Cardiac muscle cell (in vitro differentiated cells and primary cell): ENCODE measurements at regions not wholly inside any gene's neighbourhood (a gene's known extent, or its start where the extent isn't known, plus 50 kb on each side); places are given as distances from the start of the nearest gene placed in this dataset.
"Not testable (repeated sequence)": the region's sequence is repeated elsewhere in the genome, so short reads cannot be mapped to it uniquely, and the experiment has no call there.

Experiments used
- DNase-seq, 2 donors: peaks; one replicate each; pipeline versions ENCODE4 v3.0.0 to v3.0.0-alpha.2; 2010 to 2017; ENCODE audit warnings: low read depth in 1 of 2, low spot score in 1 of 2
- H3K27ac ChIP-seq: fragments of 200-600 bp; sonication (generic); 2 replicates; pipeline ENCODE4 v1.5.1; 2016
- H3K27me3 ChIP-seq: fragments of 200-600 bp; sonication (generic); 2 replicates; pipeline ENCODE4 v1.6.0; 2016; ENCODE audit warnings: control low read depth
- H3K36me3 ChIP-seq: fragments of 200-600 bp; sonication (generic); 2 replicates; pipeline ENCODE4 v1.5.1; 2016; ENCODE audit warnings: control low read depth
- H3K4me1 ChIP-seq: fragments of 200-600 bp; sonication (generic); 2 replicates; pipeline ENCODE4 v1.8.1; 2017; ENCODE audit warnings: low read depth, mild to moderate bottlenecking, mixed run types
- H3K4me3 ChIP-seq: fragments of 200-600 bp; sonication (generic); 2 replicates; pipeline ENCODE4 v1.5.1; 2016; ENCODE audit warnings: mild to moderate bottlenecking
- H3K9me3 ChIP-seq: fragments of 200-600 bp; sonication (generic); 2 replicates; pipeline ENCODE4 v1.5.1; 2017; ENCODE audit warnings: low read depth, mild to moderate bottlenecking, control low read depth
- CTCF ChIP-seq: IDR thresholded peaks from 2 replicates; pipeline ENCODE4 v1.5.1; 2012; ENCODE audit warnings: low read depth, mild to moderate bottlenecking, low read length

GRCh38 chr11:59025097-59025496 lies 61.0 kb upstream of the GLYATL1B start:
- H3K36me3 ChIP-seq: no peaks in the 10 kb centered on the region
- no peaks in the 10 kb centered on the region for H3K9me3 ChIP-seq
- DNase-seq: no peak
- no peaks in the 10 kb centered on the region for H3K27me3 ChIP-seq
- H3K27ac ChIP-seq: no peak overlapping the region
- H3K4me1 ChIP-seq: no peaks in the 10 kb centered on the region
- TF ChIP-seq CTCF: no peak
- no peak overlapping the region for H3K4me3 ChIP-seq

- Histone ChIP-seq H3K4me1 (no peaks in the 10 kb centered on the region), H3K9me3 (no peaks in the 10 kb centered on the region), H3K36me3 (no peaks in the 10 kb centered on the region), H3K27me3 (no peaks in the 10 kb centered on the region), H3K27ac (no peak overlapping the region), H3K4me3 (no peak overlapping the region)
- no peak for DNase-seq
- no peak for TF ChIP-seq CTCF
Observed at GRCh38 chr11:59028105-59028504, 58.0 kb upstream of the GLYATL1B start.

GRCh38 chr11:59029366-59029889 lies 56.7 kb upstream of the GLYATL1B start:
- Histone ChIP-seq H3K4me1 (no peaks in the 10 kb centered on the region), H3K27ac (no peak overlapping the region), H3K4me3 (no peak overlapping the region), H3K9me3 (no peaks in the 10 kb centered on the region), H3K36me3 (no peaks in the 10 kb centered on the region), H3K27me3 (no peaks in the 10 kb centered on the region)
- no peak for DNase-seq
- no peak for TF ChIP-seq CTCF

GRCh38 chr11:59030037-59030436 lies 56.1 kb upstream of the GLYATL1B start:
- Histone ChIP-seq H3K4me1 (no peaks in the 10 kb centered on the region), H3K36me3 (no peaks in the 10 kb centered on the region), H3K4me3 (no peak overlapping the region), H3K27ac (no peak overlapping the region), H3K9me3 (no peaks in the 10 kb centered on the region), H3K27me3 (no peaks in the 10 kb centered on the region)
- no peak for DNase-seq
- no peak for TF ChIP-seq CTCF

GRCh38 chr11:59031746-59032145 lies 54.4 kb upstream of the GLYATL1B start:
- H3K27me3 ChIP-seq, H3K9me3 ChIP-seq, H3K36me3 ChIP-seq, H3K27ac ChIP-seq, H3K4me3 ChIP-seq, H3K4me1 ChIP-seq, DNase-seq: not testable (repeated sequence)
